ENCODE measurements at regions not wholly inside any gene's neighbourhood (a gene's known extent, or its start where the extent isn't known, plus 50 kb on each side); places are given as distances from the start of the nearest gene placed in this dataset.

- Histone ChIP-seq H2BK5ac (ENCODE audit: low read depth, low read length, poor library complexity, severe bottlenecking) (no peak overlapping the region), H2BK15ac (ENCODE audit: low read depth, poor library complexity, severe bottlenecking) (no peak overlapping the region), H3K4ac (ENCODE audit: low read depth in 1 of 2, low read length in 2 of 2) (no peak overlapping the region), H3K23ac (ENCODE audit: low read length in 2 of 2) (no peak overlapping the region), H2BK120ac (ENCODE audit: low read depth, low read length) (no peak overlapping the region), H3K18ac (ENCODE audit: low read depth in 1 of 2, low read length in 2 of 2) (no peak overlapping the region), H3K9ac (ENCODE audit: low read length) (no peak overlapping the region), H3K27ac (ENCODE audit: low read length, poor library complexity, severe bottlenecking) (no peak overlapping the region), H3K4me1 (ENCODE audit: control insufficient read depth, insufficient read depth, low read depth, low read length) (no peaks in the 10 kb centered on the region), H3K27me3 (ENCODE audit: control insufficient read depth in 1 of 2, insufficient read depth in 1 of 2, low read length in 2 of 2) (no peaks in the 10 kb centered on the region), H3K4me3 (ENCODE audit: insufficient read depth in 1 of 2, low read depth in 1 of 2, low read length in 2 of 2) (no peak overlapping the region), H4K8ac (ENCODE audit: low read length) (no peak overlapping the region), H2AFZ (ENCODE audit: low read depth, low read length) (no peak overlapping the region), H3K14ac (ENCODE audit: low read length in 2 of 2) (no peak overlapping the region), H3K9me3 (ENCODE audit: control insufficient read depth, low read length) (peaks cover 8% of the 10 kb centered on the region), H2AK5ac (ENCODE audit: low read length, severe bottlenecking) (no peak overlapping the region), H3K36me3 (ENCODE audit: control insufficient read depth in 1 of 2, insufficient read depth in 2 of 2, low read depth in 1 of 2, low read length in 2 of 2) (no peaks in the 10 kb centered on the region), H3K4me2 (ENCODE audit: low read length, poor library complexity, severe bottlenecking) (no peak overlapping the region), H4K91ac (ENCODE audit: low read length) (no peak overlapping the region), H2BK12ac (ENCODE audit: low read length in 2 of 2) (no peak overlapping the region), H3K79me1 (replicated peaks; ENCODE audit: low read length, poor library complexity, severe bottlenecking) (no peaks in the 10 kb centered on the region)
- 80% methylated on average over 1 of the region's 2 CpGs for WGBS
- no peak for DNase-seq
Observed at GRCh38 chr4:26260571-26260970, 60.2 kb upstream of the RBPJ start.

DNA sequence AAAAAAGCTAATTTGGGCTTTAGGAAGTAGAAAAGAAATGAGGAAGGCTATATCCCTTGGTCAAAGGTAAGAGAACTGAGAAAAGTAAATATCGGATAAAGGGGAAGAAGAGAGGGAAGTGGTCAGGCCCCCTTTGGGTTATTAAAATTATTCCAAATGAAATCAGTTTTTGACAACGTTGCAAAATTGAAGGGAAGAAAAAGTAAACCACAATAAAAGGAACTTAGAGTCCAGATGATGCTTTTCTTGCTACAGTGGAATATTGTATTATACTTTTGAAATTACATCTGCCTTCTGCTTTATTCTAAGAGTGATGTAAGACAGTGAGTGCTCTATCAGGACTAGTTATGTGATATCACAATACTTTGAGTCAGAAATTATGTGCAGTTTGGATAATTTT lies 59.4 kb upstream of the RBPJ start:
- DNase-seq = no peak
- Histone ChIP-seq H3K36me3 (ENCODE audit: control insufficient read depth in 1 of 2, insufficient read depth in 2 of 2, low read depth in 1 of 2, low read length in 2 of 2) (no peaks in the 10 kb centered on the region), H3K4ac (ENCODE audit: low read depth in 1 of 2, low read length in 2 of 2) (no peak overlapping the region), H3K9me3 (ENCODE audit: control insufficient read depth, low read length) (peaks cover 8% of the 10 kb centered on the region), H3K18ac (ENCODE audit: low read depth in 1 of 2, low read length in 2 of 2) (no peak overlapping the region), H2BK120ac (ENCODE audit: low read depth, low read length) (no peak overlapping the region), H4K8ac (ENCODE audit: low read length) (no peak overlapping the region), H3K23ac (ENCODE audit: low read length in 2 of 2) (no peak overlapping the region), H3K9ac (ENCODE audit: low read length) (no peak overlapping the region), H3K14ac (ENCODE audit: low read length in 2 of 2) (no peak overlapping the region), H3K4me1 (ENCODE audit: control insufficient read depth, insufficient read depth, low read depth, low read length) (no peaks in the 10 kb centered on the region), H2AFZ (ENCODE audit: low read depth, low read length) (no peak overlapping the region), H3K79me1 (replicated peaks; ENCODE audit: low read length, poor library complexity, severe bottlenecking) (no peaks in the 10 kb centered on the region), H3K27ac (ENCODE audit: low read length, poor library complexity, severe bottlenecking) (no peak overlapping the region), H2BK5ac (ENCODE audit: low read depth, low read length, poor library complexity, severe bottlenecking) (no peak overlapping the region), H2AK5ac (ENCODE audit: low read length, severe bottlenecking) (no peak overlapping the region), H3K27me3 (ENCODE audit: control insufficient read depth in 1 of 2, insufficient read depth in 1 of 2, low read length in 2 of 2) (no peaks in the 10 kb centered on the region), H2BK15ac (ENCODE audit: low read depth, poor library complexity, severe bottlenecking) (no peak overlapping the region), H3K4me3 (ENCODE audit: insufficient read depth in 1 of 2, low read depth in 1 of 2, low read length in 2 of 2) (no peak overlapping the region), H2BK12ac (ENCODE audit: low read length in 2 of 2) (no peak overlapping the region), H4K91ac (ENCODE audit: low read length) (no peak overlapping the region), H3K4me2 (ENCODE audit: low read length, poor library complexity, severe bottlenecking) (no peak overlapping the region)
- WGBS = 97% methylated on average over 1 of the region's 2 CpGs

DNA sequence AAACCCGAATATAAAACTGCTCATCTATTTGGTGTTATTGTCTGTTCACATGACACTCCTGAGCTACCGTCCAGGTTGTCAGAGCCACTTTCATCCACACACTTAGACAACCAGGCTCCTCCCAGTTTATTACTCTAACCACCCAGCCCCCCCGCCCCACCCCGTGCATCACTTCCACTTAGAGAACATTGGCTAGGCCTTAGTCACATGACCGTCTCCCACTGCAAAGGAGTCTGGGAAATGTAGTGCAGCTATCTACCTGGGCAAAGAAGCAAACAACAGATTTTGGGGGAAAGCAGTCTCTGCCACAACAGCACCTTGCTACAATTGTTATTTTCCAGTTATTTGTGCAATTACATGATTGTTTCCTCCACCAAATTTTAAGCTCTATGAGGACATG lies 57.6 kb upstream of the RBPJ start:
- no peak overlapping the region for H2AK5ac ChIP-seq (ENCODE audit: low read length, severe bottlenecking)
- no peak overlapping the region for H2BK15ac ChIP-seq (ENCODE audit: low read depth, poor library complexity, severe bottlenecking)
- H3K36me3 ChIP-seq (ENCODE audit: control insufficient read depth in 1 of 2, insufficient read depth in 2 of 2, low read depth in 1 of 2, low read length in 2 of 2) = no peaks in the 10 kb centered on the region
- H3K27me3 ChIP-seq (ENCODE audit: control insufficient read depth in 1 of 2, insufficient read depth in 1 of 2, low read length in 2 of 2) = no peaks in the 10 kb centered on the region
- H2BK120ac ChIP-seq (ENCODE audit: low read depth, low read length) = no peak overlapping the region
- no peak overlapping the region for H2BK12ac ChIP-seq (ENCODE audit: low read length in 2 of 2)
- no peak overlapping the region for H3K9ac ChIP-seq (ENCODE audit: low read length)
- no peak overlapping the region for H3K14ac ChIP-seq (ENCODE audit: low read length in 2 of 2)
- no peak overlapping the region for H3K4me3 ChIP-seq (ENCODE audit: insufficient read depth in 1 of 2, low read depth in 1 of 2, low read length in 2 of 2)
- DNase-seq = no peak
- no peak overlapping the region for H3K23ac ChIP-seq (ENCODE audit: low read length in 2 of 2)
- no peak overlapping the region for H2AFZ ChIP-seq (ENCODE audit: low read depth, low read length)
- 74% methylated on average over 5 of the region's 5 CpGs for WGBS
- no peak overlapping the region for H3K4me2 ChIP-seq (ENCODE audit: low read length, poor library complexity, severe bottlenecking)
- H3K4me1 ChIP-seq (ENCODE audit: control insufficient read depth, insufficient read depth, low read depth, low read length) = no peaks in the 10 kb centered on the region
- no peak overlapping the region for H3K27ac ChIP-seq (ENCODE audit: low read length, poor library complexity, severe bottlenecking)
- no peak overlapping the region for H4K91ac ChIP-seq (ENCODE audit: low read length)
- H3K9me3 ChIP-seq (ENCODE audit: control insufficient read depth, low read length) = peaks cover 8% of the 10 kb centered on the region
- no peak overlapping the region for H3K4ac ChIP-seq (ENCODE audit: low read depth in 1 of 2, low read length in 2 of 2)
- H3K79me1 ChIP-seq (replicated peaks; ENCODE audit: low read length, poor library complexity, severe bottlenecking) = no peaks in the 10 kb centered on the region
- no peak overlapping the region for H2BK5ac ChIP-seq (ENCODE audit: low read depth, low read length, poor library complexity, severe bottlenecking)
- no peak overlapping the region for H3K18ac ChIP-seq (ENCODE audit: low read depth in 1 of 2, low read length in 2 of 2)
- no peak overlapping the region for H4K8ac ChIP-seq (ENCODE audit: low read length)

DNA sequence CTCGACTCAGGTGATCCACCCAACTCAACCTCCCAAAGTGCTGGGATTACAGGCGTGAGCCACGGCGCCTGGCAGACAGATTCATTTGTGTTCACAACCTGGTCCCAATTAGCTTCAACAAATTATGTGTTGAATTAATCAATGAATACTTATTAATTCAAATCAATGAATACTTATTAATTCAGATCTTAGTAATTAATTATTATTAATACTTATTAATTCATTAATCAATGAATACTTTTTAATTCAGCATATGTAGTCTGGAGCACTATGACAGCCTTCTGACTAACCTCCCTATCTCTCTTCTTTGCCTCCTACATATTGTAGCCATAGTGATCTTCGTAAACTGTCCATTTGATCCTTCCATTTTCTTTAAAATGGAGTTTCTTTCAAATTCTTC lies 56.7 kb upstream of the RBPJ start:
- Histone ChIP-seq H2BK5ac (ENCODE audit: low read depth, low read length, poor library complexity, severe bottlenecking) (no peak overlapping the region), H3K79me1 (replicated peaks; ENCODE audit: low read length, poor library complexity, severe bottlenecking) (no peaks in the 10 kb centered on the region)

More for the DNA sequence above, 56.7 kb upstream of the RBPJ start:
- H3K9me3 ChIP-seq (ENCODE audit: control insufficient read depth, low read length) = peaks cover 5% of the 10 kb centered on the region
- no peak overlapping the region for H3K18ac ChIP-seq (ENCODE audit: low read depth in 1 of 2, low read length in 2 of 2)
- no peaks in the 10 kb centered on the region for H3K27me3 ChIP-seq (ENCODE audit: control insufficient read depth in 1 of 2, insufficient read depth in 1 of 2, low read length in 2 of 2)
- no peak overlapping the region for H4K8ac ChIP-seq (ENCODE audit: low read length)
- H3K36me3 ChIP-seq (ENCODE audit: control insufficient read depth in 1 of 2, insufficient read depth in 2 of 2, low read depth in 1 of 2, low read length in 2 of 2) = no peaks in the 10 kb centered on the region
- H2AK5ac ChIP-seq (ENCODE audit: low read length, severe bottlenecking) = no peak overlapping the region
- H3K4me3 ChIP-seq (ENCODE audit: insufficient read depth in 1 of 2, low read depth in 1 of 2, low read length in 2 of 2) = no peak overlapping the region
- H3K4ac ChIP-seq (ENCODE audit: low read depth in 1 of 2, low read length in 2 of 2) = no peak overlapping the region
- no peak overlapping the region for H2AFZ ChIP-seq (ENCODE audit: low read depth, low read length)
- no peak overlapping the region for H3K14ac ChIP-seq (ENCODE audit: low read length in 2 of 2)
- 92% methylated on average over 2 of the region's 5 CpGs for WGBS
- H3K4me1 ChIP-seq (ENCODE audit: control insufficient read depth, insufficient read depth, low read depth, low read length) = no peaks in the 10 kb centered on the region
- no peak overlapping the region for H3K27ac ChIP-seq (ENCODE audit: low read length, poor library complexity, severe bottlenecking)
- H3K9ac ChIP-seq (ENCODE audit: low read length) = no peak overlapping the region
- no peak overlapping the region for H2BK15ac ChIP-seq (ENCODE audit: low read depth, poor library complexity, severe bottlenecking)
- H3K23ac ChIP-seq (ENCODE audit: low read length in 2 of 2) = no peak overlapping the region
- no peak for DNase-seq
- H2BK120ac ChIP-seq (ENCODE audit: low read depth, low read length) = no peak overlapping the region
- H2BK12ac ChIP-seq (ENCODE audit: low read length in 2 of 2) = no peak overlapping the region
- no peak overlapping the region for H3K4me2 ChIP-seq (ENCODE audit: low read length, poor library complexity, severe bottlenecking)
- no peak overlapping the region for H4K91ac ChIP-seq (ENCODE audit: low read length)
